ENCODE measurements at regions not wholly inside any gene's neighbourhood (a gene's known extent, or its start where the extent isn't known, plus 50 kb on each side); places are given as distances from the start of the nearest gene placed in this dataset.

- Histone ChIP-seq H3K4me3 (ENCODE audit: low read length) (no peak overlapping the region), H3K27ac (ENCODE audit: low read depth, low read length) (no peak overlapping the region), H3K9me3 (ENCODE audit: control insufficient read depth, low read length) (no peaks in the 10 kb centered on the region), H3K9ac (ENCODE audit: extremely low read depth, low read length, poor library complexity, severe bottlenecking) (no peak overlapping the region), H3K27me3 (ENCODE audit: control insufficient read depth, insufficient read depth, low read length, poor library complexity, severe bottlenecking) (no peaks in the 10 kb centered on the region), H3K36me3 (ENCODE audit: control insufficient read depth, insufficient read depth, low read length) (no peaks in the 10 kb centered on the region), H3K4me1 (ENCODE audit: control insufficient read depth, insufficient read depth, low read length) (peaks cover 7% of the 10 kb centered on the region)
- Mint-ChIP-seq H3K4me1 (peaks cover under 1% of the 10 kb centered on the region), H3K9me3 (no peaks in the 10 kb centered on the region), H3K27me3 (ENCODE audit: insufficient read depth) (peaks cover 23% of the 10 kb centered on the region), H3K27ac (no peak overlapping the region), H3K4me3 (no peak overlapping the region), H3K36me3 (ENCODE audit: low read depth) (no peaks in the 10 kb centered on the region)
- no peak for TF ChIP-seq CTCF (conservative IDR thresholded peaks at IDR 0.05)
- DNase-seq = no peak
- 93 to 100% methylated on average over 1 of the region's 1 CpG for WGBS, 2 experiments (ENCODE audit: insufficient coverage in 1 of 2, insufficient read length in 1 of 2)
Measured at GRCh38 chr1:57672346-57673140, 248.7 kb upstream of the DAB1 start.

GRCh38 chr1:57671750-57672149, 247.9 kb upstream of the DAB1 start:
- Mint-ChIP-seq H3K36me3 (ENCODE audit: low read depth) (no peaks in the 10 kb centered on the region), H3K4me3 (no peak overlapping the region), H3K27me3 (ENCODE audit: insufficient read depth) (peaks cover 16% of the 10 kb centered on the region), H3K27ac (no peak overlapping the region), H3K4me1 (no peaks in the 10 kb centered on the region), H3K9me3 (no peaks in the 10 kb centered on the region)
- H3K27me3 ChIP-seq (ENCODE audit: control insufficient read depth, insufficient read depth, low read length, poor library complexity, severe bottlenecking) = no peaks in the 10 kb centered on the region
- no peak for TF ChIP-seq CTCF (conservative IDR thresholded peaks at IDR 0.05)
- H3K9me3 ChIP-seq (ENCODE audit: control insufficient read depth, low read length) = no peaks in the 10 kb centered on the region
- H3K36me3 ChIP-seq (ENCODE audit: control insufficient read depth, insufficient read depth, low read length) = no peaks in the 10 kb centered on the region
- peaks cover 1% of the 10 kb centered on the region for H3K4me1 ChIP-seq (ENCODE audit: control insufficient read depth, insufficient read depth, low read length)
- H3K9ac ChIP-seq (ENCODE audit: extremely low read depth, low read length, poor library complexity, severe bottlenecking) = no peak overlapping the region
- no peak overlapping the region for H3K27ac ChIP-seq (ENCODE audit: low read depth, low read length)
- DNase-seq = no peak
- H3K4me3 ChIP-seq (ENCODE audit: low read length) = no peak overlapping the region

GRCh38 chr1:57659804-57660203, 235.9 kb upstream of the DAB1 start:
- H3K4me1 Mint-ChIP-seq = peaks cover 5% of the 10 kb centered on the region
- no peaks in the 10 kb centered on the region for H3K4me1 ChIP-seq (ENCODE audit: control insufficient read depth, insufficient read depth, low read length)
- 97% methylated on average over 1 of the region's 1 CpG; no CpG with 5 or more reads in 1 of the 2 experiments for WGBS, 2 experiments (ENCODE audit: insufficient coverage in 1 of 2, insufficient read length in 1 of 2)
- H3K4me3 Mint-ChIP-seq = no peak overlapping the region
- H3K27me3 Mint-ChIP-seq (ENCODE audit: insufficient read depth) = no peaks in the 10 kb centered on the region
- H3K9me3 ChIP-seq (ENCODE audit: control insufficient read depth, low read length) = no peaks in the 10 kb centered on the region
- H3K36me3 Mint-ChIP-seq (ENCODE audit: low read depth) = no peaks in the 10 kb centered on the region
- TF ChIP-seq CTCF (conservative IDR thresholded peaks at IDR 0.05) = no peak
- no peak overlapping the region for H3K9ac ChIP-seq (ENCODE audit: extremely low read depth, low read length, poor library complexity, severe bottlenecking)
- no peak overlapping the region for H3K27ac Mint-ChIP-seq
- no peaks in the 10 kb centered on the region for H3K36me3 ChIP-seq (ENCODE audit: control insufficient read depth, insufficient read depth, low read length)
- DNase-seq = no peak
- no peaks in the 10 kb centered on the region for H3K9me3 Mint-ChIP-seq
- no peak overlapping the region for H3K4me3 ChIP-seq (ENCODE audit: low read length)
- H3K27ac ChIP-seq (ENCODE audit: low read depth, low read length) = no peak overlapping the region
- no peaks in the 10 kb centered on the region for H3K27me3 ChIP-seq (ENCODE audit: control insufficient read depth, insufficient read depth, low read length, poor library complexity, severe bottlenecking)
